HG02763 (cell line): ENCODE measurements at regions not wholly inside any gene's neighbourhood (a gene's known extent, or its start where the extent isn't known, plus 50 kb on each side); places are given as distances from the start of the nearest gene placed in this dataset.

ENCODE experiments used
- ATAC-seq: cut with Tn5 transposase; IDR thresholded peaks from one replicate; pipeline ENCODE4 v1.9.1; 2021; ENCODE audit warnings: mild to moderate bottlenecking, moderate library complexity; ENCODE audit not compliant: unreplicated experiment

- ATAC-seq: no peak
These were observed 86.8 kb upstream of the STARD13 start for GRCh38 chr13:33372251-33372919.

- no peak for ATAC-seq
These were observed 88.1 kb upstream of the STARD13 start for GRCh38 chr13:33373624-33374023.

- ATAC-seq: no peak
These were observed 89.9 kb upstream of the STARD13 start for GRCh38 chr13:33375421-33375820.

- no peak for ATAC-seq
These were observed 90.7 kb upstream of the STARD13 start for GRCh38 chr13:33376212-33376611.

GRCh38 chr13:33377411-33377810 lies 91.9 kb upstream of the STARD13 start:
- ATAC-seq: no peak

GRCh38 chr13:33377825-33378224 lies 92.3 kb upstream of the STARD13 start:
- no peak for ATAC-seq

- ATAC-seq: no peak
These were observed 94.1 kb upstream of the STARD13 start for GRCh38 chr13:33379608-33380007.

GRCh38 chr13:33380487-33381079 lies 95.0 kb upstream of the STARD13 start:
- ATAC-seq: no peak

GRCh38 chr13:33381180-33381579 lies 95.6 kb upstream of the STARD13 start:
- no peak for ATAC-seq

GRCh38 chr13:33381906-33382305 lies 96.4 kb upstream of the STARD13 start:
- no peak for ATAC-seq

GRCh38 chr13:33383724-33384577 lies 98.4 kb upstream of the STARD13 start:
- ATAC-seq: no peak

- no peak for ATAC-seq
These were observed 102.9 kb upstream of the STARD13 start for GRCh38 chr13:33388286-33388998.

GRCh38 chr13:33392794-33393405 lies 107.3 kb upstream of the STARD13 start:
- no peak for ATAC-seq

- no peak for ATAC-seq
These were observed 108.9 kb upstream of the STARD13 start for GRCh38 chr13:33394294-33394932.

- ATAC-seq: no peak
These were observed 115.7 kb upstream of the STARD13 start for GRCh38 chr13:33401238-33401637.

- ATAC-seq: no peak
These were observed 117.4 kb upstream of the STARD13 start for GRCh38 chr13:33402975-33403374.

GRCh38 chr13:33403807-33404362 lies 118.3 kb upstream of the STARD13 start:
- no peak for ATAC-seq

GRCh38 chr13:33405371-33405770 lies 119.8 kb upstream of the STARD13 start:
- ATAC-seq: no peak

- no peak for ATAC-seq
These were observed 124.3 kb upstream of the STARD13 start for GRCh38 chr13:33409673-33410510.
